CD4-positive, alpha-beta T cell treated with Interleukin-15 for 1 hour (primary cell): ENCODE measurements at regions not wholly inside any gene's neighbourhood (a gene's known extent, or its start where the extent isn't known, plus 50 kb on each side); places are given as distances from the start of the nearest gene placed in this dataset.
"Not testable (repeated sequence)": the region's sequence is repeated elsewhere in the genome, so short reads cannot be mapped to it uniquely, and the experiment has no call there.

Experiments used
- DNase-seq: peaks from one replicate; pipeline ENCODE4 v3.0.0-alpha.2; 2020

- no peak for DNase-seq
Observed at GRCh38 chr16:87196661-87197060, 120.5 kb downstream of the C16orf95 start.

GRCh38 chr16:87198328-87198832, 118.8 kb downstream of the C16orf95 start:
- no peak for DNase-seq

GRCh38 chr16:87198881-87199280, 118.3 kb downstream of the C16orf95 start:
- no peak for DNase-seq

GRCh38 chr16:87199379-87199778, 117.8 kb downstream of the C16orf95 start:
- DNase-seq = no peak

GRCh38 chr16:87199901-87200300, 117.3 kb downstream of the C16orf95 start:
- DNase-seq = no peak

- no peak for DNase-seq
Observed at GRCh38 chr16:87200637-87201036, 116.6 kb downstream of the C16orf95 start.

- DNase-seq = no peak
Observed at GRCh38 chr16:87201052-87201451, 116.1 kb downstream of the C16orf95 start.

- no peak for DNase-seq
Observed at GRCh38 chr16:87201790-87202189, 115.4 kb downstream of the C16orf95 start.

GRCh38 chr16:87202346-87202745, 114.8 kb downstream of the C16orf95 start:
- DNase-seq = no peak

GRCh38 chr16:87203060-87203656, 114.0 kb downstream of the C16orf95 start:
- DNase-seq = no peak

GRCh38 chr16:87206646-87207451, 110.3 kb downstream of the C16orf95 start:
- DNase-seq = no peak

GRCh38 chr16:87207509-87207908, 109.7 kb downstream of the C16orf95 start:
- DNase-seq = no peak

GRCh38 chr16:87207965-87208364, 109.2 kb downstream of the C16orf95 start:
- no peak for DNase-seq

GRCh38 chr16:87208968-87209367, 108.2 kb downstream of the C16orf95 start:
- DNase-seq = not testable (repeated sequence)

GRCh38 chr16:87209808-87210512, 107.2 kb downstream of the C16orf95 start:
- DNase-seq = no peak

GRCh38 chr16:87210894-87211293, 106.3 kb downstream of the C16orf95 start:
- DNase-seq = no peak

- no peak for DNase-seq
Observed at GRCh38 chr16:87212026-87212425, 105.2 kb downstream of the C16orf95 start.

- DNase-seq = no peak
Observed at GRCh38 chr16:87213536-87213935, 103.7 kb downstream of the C16orf95 start.

- DNase-seq = no peak
Observed at GRCh38 chr16:87216148-87216840, 100.9 kb downstream of the C16orf95 start.

- no peak for DNase-seq
Observed at GRCh38 chr16:87216841-87217275, 100.3 kb downstream of the C16orf95 start.

GRCh38 chr16:87217802-87218201, 99.4 kb downstream of the C16orf95 start:
- not testable (repeated sequence) for DNase-seq

GRCh38 chr16:87218281-87219055, 98.7 kb downstream of the C16orf95 start:
- no peak for DNase-seq
